ENCODE measurements at regions not wholly inside any gene's neighbourhood (a gene's known extent, or its start where the extent isn't known, plus 50 kb on each side); places are given as distances from the start of the nearest gene placed in this dataset.

DNA sequence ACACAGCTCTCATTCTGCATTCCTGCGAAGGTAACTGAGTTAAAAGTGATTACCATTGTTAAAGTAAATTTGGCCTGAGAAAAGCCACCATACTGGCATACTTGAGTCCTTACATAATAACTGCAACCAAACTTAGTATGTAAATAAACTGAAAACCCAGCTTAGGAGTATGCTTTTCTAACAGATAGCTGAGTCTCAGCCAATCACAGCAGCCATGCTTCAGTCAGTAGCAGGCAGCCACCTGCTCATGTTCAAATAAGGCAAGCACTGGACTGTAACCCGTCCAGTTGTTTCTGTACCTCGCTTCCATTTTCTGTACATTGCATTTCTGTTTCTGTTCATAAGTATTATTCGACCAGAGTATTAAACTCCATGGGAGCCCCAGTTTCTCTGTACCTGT lies 58.6 kb downstream of the GCNT4 start:
- ChIA-PET CTCF (interaction anchor here (1.5 kb wide), 1 partner anchor 58 kb away, joined by 4 read pairs; no protein-coding TSS in a partner anchor), POLR2A (no interaction called here)
- H3K9me3 Mint-ChIP-seq, result peaks cover 15% of the 10 kb centered on the region

GRCh38 chr5:74992791-74993190 lies 59.6 kb downstream of the GCNT4 start:
- H3K27ac Mint-ChIP-seq, result no peak overlapping the region
- ChIA-PET CTCF (no interaction called here), POLR2A (no interaction called here)
- H3K36me3 Mint-ChIP-seq, result peaks cover 6% of the 10 kb centered on the region
- peaks cover 23% of the 10 kb centered on the region for H3K9me3 Mint-ChIP-seq
- H3K27me3 Mint-ChIP-seq (ENCODE audit: low read depth), result no peaks in the 10 kb centered on the region
- TF ChIP-seq GRHL2 (CRISPR knock-in tag; IDR thresholded peaks at IDR 0.05; ENCODE audit: insufficient replicate concordance, severe bottlenecking) (no peak), E2F1 (CRISPR knock-in tag; IDR thresholded peaks at IDR 0.05) (no peak), TCF7 (CRISPR knock-in tag; IDR thresholded peaks at IDR 0.05; ENCODE audit: low read depth) (no peak), NR3C1 (CRISPR knock-in tag; conservative IDR thresholded peaks at IDR 0.05; ENCODE audit: low read depth) (no peak), ZNF317 (CRISPR knock-in tag; IDR thresholded peaks at IDR 0.05; ENCODE audit: borderline replicate concordance, low read depth) (no peak), STAT6 (CRISPR knock-in tag; conservative IDR thresholded peaks at IDR 0.05; ENCODE audit: low read depth) (no peak)
- TF ChIP-seq, protein P1, sequence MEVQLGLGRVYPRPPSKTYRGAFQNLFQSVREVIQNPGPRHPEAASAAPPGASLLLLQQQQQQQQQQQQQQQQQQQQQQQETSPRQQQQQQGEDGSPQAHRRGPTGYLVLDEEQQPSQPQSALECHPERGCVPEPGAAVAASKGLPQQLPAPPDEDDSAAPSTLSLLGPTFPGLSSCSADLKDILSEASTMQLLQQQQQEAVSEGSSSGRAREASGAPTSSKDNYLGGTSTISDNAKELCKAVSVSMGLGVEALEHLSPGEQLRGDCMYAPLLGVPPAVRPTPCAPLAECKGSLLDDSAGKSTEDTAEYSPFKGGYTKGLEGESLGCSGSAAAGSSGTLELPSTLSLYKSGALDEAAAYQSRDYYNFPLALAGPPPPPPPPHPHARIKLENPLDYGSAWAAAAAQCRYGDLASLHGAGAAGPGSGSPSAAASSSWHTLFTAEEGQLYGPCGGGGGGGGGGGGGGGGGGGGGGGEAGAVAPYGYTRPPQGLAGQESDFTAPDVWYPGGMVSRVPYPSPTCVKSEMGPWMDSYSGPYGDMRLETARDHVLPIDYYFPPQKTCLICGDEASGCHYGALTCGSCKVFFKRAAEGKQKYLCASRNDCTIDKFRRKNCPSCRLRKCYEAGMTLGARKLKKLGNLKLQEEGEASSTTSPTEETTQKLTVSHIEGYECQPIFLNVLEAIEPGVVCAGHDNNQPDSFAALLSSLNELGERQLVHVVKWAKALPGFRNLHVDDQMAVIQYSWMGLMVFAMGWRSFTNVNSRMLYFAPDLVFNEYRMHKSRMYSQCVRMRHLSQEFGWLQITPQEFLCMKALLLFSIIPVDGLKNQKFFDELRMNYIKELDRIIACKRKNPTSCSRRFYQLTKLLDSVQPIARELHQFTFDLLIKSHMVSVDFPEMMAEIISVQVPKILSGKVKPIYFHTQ (CRISPR knock-in tag; IDR thresholded peaks at IDR 0.05), result no peak
- no peaks in the 10 kb centered on the region for H3K4me1 Mint-ChIP-seq
- ATAC-seq (no peak), DNase-seq (ENCODE audit: low spot score) (no peak)
- H3K4me3 Mint-ChIP-seq, result no peak overlapping the region

More for the DNA sequence above, 58.6 kb downstream of the GCNT4 start:
- H3K4me1 Mint-ChIP-seq, result no peaks in the 10 kb centered on the region
- TF ChIP-seq OVOL2 (CRISPR knock-in tag; IDR thresholded peaks at IDR 0.05; ENCODE audit: borderline replicate concordance) (no peak), ELF4 (CRISPR knock-in tag; IDR thresholded peaks at IDR 0.05; ENCODE audit: low read depth) (no peak)
- TF ChIP-seq, protein P2, sequence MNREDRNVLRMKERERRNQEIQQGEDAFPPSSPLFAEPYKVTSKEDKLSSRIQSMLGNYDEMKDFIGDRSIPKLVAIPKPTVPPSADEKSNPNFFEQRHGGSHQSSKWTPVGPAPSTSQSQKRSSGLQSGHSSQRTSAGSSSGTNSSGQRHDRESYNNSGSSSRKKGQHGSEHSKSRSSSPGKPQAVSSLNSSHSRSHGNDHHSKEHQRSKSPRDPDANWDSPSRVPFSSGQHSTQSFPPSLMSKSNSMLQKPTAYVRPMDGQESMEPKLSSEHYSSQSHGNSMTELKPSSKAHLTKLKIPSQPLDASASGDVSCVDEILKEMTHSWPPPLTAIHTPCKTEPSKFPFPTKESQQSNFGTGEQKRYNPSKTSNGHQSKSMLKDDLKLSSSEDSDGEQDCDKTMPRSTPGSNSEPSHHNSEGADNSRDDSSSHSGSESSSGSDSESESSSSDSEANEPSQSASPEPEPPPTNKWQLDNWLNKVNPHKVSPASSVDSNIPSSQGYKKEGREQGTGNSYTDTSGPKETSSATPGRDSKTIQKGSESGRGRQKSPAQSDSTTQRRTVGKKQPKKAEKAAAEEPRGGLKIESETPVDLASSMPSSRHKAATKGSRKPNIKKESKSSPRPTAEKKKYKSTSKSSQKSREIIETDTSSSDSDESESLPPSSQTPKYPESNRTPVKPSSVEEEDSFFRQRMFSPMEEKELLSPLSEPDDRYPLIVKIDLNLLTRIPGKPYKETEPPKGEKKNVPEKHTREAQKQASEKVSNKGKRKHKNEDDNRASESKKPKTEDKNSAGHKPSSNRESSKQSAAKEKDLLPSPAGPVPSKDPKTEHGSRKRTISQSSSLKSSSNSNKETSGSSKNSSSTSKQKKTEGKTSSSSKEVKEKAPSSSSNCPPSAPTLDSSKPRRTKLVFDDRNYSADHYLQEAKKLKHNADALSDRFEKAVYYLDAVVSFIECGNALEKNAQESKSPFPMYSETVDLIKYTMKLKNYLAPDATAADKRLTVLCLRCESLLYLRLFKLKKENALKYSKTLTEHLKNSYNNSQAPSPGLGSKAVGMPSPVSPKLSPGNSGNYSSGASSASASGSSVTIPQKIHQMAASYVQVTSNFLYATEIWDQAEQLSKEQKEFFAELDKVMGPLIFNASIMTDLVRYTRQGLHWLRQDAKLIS (CRISPR knock-in tag; IDR thresholded peaks at IDR 0.05; ENCODE audit: borderline replicate concordance), result no peak
- TF ChIP-seq, protein P3, sequence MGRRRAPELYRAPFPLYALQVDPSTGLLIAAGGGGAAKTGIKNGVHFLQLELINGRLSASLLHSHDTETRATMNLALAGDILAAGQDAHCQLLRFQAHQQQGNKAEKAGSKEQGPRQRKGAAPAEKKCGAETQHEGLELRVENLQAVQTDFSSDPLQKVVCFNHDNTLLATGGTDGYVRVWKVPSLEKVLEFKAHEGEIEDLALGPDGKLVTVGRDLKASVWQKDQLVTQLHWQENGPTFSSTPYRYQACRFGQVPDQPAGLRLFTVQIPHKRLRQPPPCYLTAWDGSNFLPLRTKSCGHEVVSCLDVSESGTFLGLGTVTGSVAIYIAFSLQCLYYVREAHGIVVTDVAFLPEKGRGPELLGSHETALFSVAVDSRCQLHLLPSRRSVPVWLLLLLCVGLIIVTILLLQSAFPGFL (CRISPR knock-in tag; IDR thresholded peaks at IDR 0.05; ENCODE audit: borderline replicate concordance), result no peak
- ATAC-seq, result no peak
- H3K36me3 Mint-ChIP-seq, result no peaks in the 10 kb centered on the region
- H3K27me3 Mint-ChIP-seq (ENCODE audit: low read depth), result no peaks in the 10 kb centered on the region
- no peak overlapping the region for H3K4me3 Mint-ChIP-seq
- no peak for DNase-seq (ENCODE audit: low spot score)
- no peak overlapping the region for H3K27ac Mint-ChIP-seq
